H1 (cell line): ENCODE measurements at regions not wholly inside any gene's neighbourhood (a gene's known extent, or its start where the extent isn't known, plus 50 kb on each side); places are given as distances from the start of the nearest gene placed in this dataset.
"Not testable (repeated sequence)": the region's sequence is repeated elsewhere in the genome, so short reads cannot be mapped to it uniquely, and the experiment has no call there.

Source experiments
- CTCF ChIA-PET: fragments of 300-600 bp; sonication (Branson Sonifier 250); formaldehyde crosslinking; loops from one replicate; lab custom pipeline; 2021; ENCODE audit not compliant: partially characterized antibody; lab: Charles Lee
- POLR2A ChIA-PET: fragments of 300-600 bp; sonication (Branson Sonifier 250); formaldehyde crosslinking; loops from one replicate; lab custom pipeline; 2021; ENCODE audit warnings: inconsistent platforms; ENCODE audit not compliant: partially characterized antibody; lab: Charles Lee
- DNase-seq, 2 experiments: peaks; one replicate each; pipeline versions ENCODE4 v3.0.0 to v3.0.0-alpha.2; 2010 to 2022; ENCODE audit warnings: low spot score in 2 of 2, low read depth in 1 of 2, mixed read lengths in 1 of 2
- FAIRE-seq: peaks from 2 replicates; lab custom pipeline; 2011; peaks lifted over from hg19 to GRCh38; lab: Jason Lieb, UNC
- H2AFZ ChIP-seq: 2 replicates; pipeline ENCODE4 v1.8.1; 2012; ENCODE audit warnings: low read length, inconsistent platforms
- H2AK5ac ChIP-seq: 2 replicates; pipeline ENCODE4 v1.6.1; 2013; ENCODE audit warnings: low read depth, low read length
- H2BK120ac ChIP-seq: replicated peaks from 2 replicates; pipeline ENCODE3; 2013; ENCODE audit warnings: low read depth, low read length, inconsistent platforms
- H2BK12ac ChIP-seq: 2 replicates; pipeline ENCODE4 v1.6.1; 2013; ENCODE audit warnings: low read depth, low read length
- H2BK15ac ChIP-seq: 2 replicates; pipeline ENCODE4 v1.6.1; 2013; ENCODE audit warnings: low read length
- H2BK20ac ChIP-seq: 2 replicates; pipeline ENCODE4 v1.6.1; 2013; ENCODE audit warnings: low read length
- H2BK5ac ChIP-seq: 2 replicates; pipeline ENCODE4 v1.6.1; 2013; ENCODE audit warnings: low read depth, low read length
- H3K14ac ChIP-seq: 2 replicates; pipeline ENCODE4 v1.6.1; 2013; ENCODE audit warnings: inconsistent platforms; ENCODE audit not compliant: insufficient read length
- H3K18ac ChIP-seq: 2 replicates; pipeline ENCODE4 v1.6.1; 2013; ENCODE audit warnings: low read length; ENCODE audit errors: extremely low read depth
- H3K23ac ChIP-seq: 2 replicates; pipeline ENCODE4 v1.6.1; 2013; ENCODE audit warnings: inconsistent platforms; ENCODE audit not compliant: insufficient read length
- H3K23me2 ChIP-seq: 2 replicates; pipeline ENCODE4 v1.6.1; 2013; ENCODE audit warnings: low read depth, low read length
- H3K27ac ChIP-seq: 2 replicates; pipeline ENCODE4 v1.6.1; 2011; ENCODE audit warnings: low read depth, low read length, inconsistent platforms
- H3K27me3 ChIP-seq, 4 experiments: replicated peaks in 1 of 4; 1 replicate in 1 of 4; 2 replicates in 3 of 4; pipeline versions ENCODE4 v1.6.1 to v1.8.1; 2011 to 2013; ENCODE audit warnings: low read length in 3 of 4, mild to moderate bottlenecking in 3 of 4, inconsistent platforms in 2 of 4, mixed read lengths in 2 of 4, moderate library complexity in 1 of 4; ENCODE audit not compliant: control insufficient read depth in 3 of 4, insufficient read depth in 3 of 4; ENCODE audit errors: extremely low read depth in 1 of 4
- H3K36me3 ChIP-seq, 4 experiments: 2 replicates each; pipeline versions ENCODE4 v1.6.1 to v1.8.1; 2011 to 2013; ENCODE audit warnings: mild to moderate bottlenecking in 4 of 4, low read length in 3 of 4, moderate library complexity in 2 of 4, control low read depth in 1 of 4, inconsistent platforms in 1 of 4; ENCODE audit not compliant: insufficient read depth in 4 of 4, control insufficient read depth in 2 of 4
- H3K4ac ChIP-seq: replicated peaks from 2 replicates; pipeline ENCODE3; 2013; ENCODE audit warnings: low read length, low read depth, mixed read lengths, inconsistent platforms; ENCODE audit not compliant: insufficient read length
- H3K4me1 ChIP-seq, 4 experiments: replicated peaks in 1 of 4; 1 replicate in 1 of 4; 2 replicates in 3 of 4; pipeline versions ENCODE4 v1.6.1 to v1.8.1; 2011 to 2013; ENCODE audit warnings: low read length in 3 of 4, inconsistent platforms in 2 of 4, mixed read lengths in 1 of 4; ENCODE audit not compliant: insufficient read depth in 4 of 4, control insufficient read depth in 3 of 4
- H3K4me2 ChIP-seq, 2 experiments: 2 replicates each; pipeline versions ENCODE4 v1.6.1 to v1.8.1; 2011 to 2013; ENCODE audit warnings: low read depth in 2 of 2, low read length in 2 of 2, control low read depth in 1 of 2, inconsistent platforms in 1 of 2, mild to moderate bottlenecking in 1 of 2; ENCODE audit not compliant: insufficient read depth in 1 of 2
- H3K4me3 ChIP-seq, 4 experiments: fragments of 200-600, 300-600 bp in 1 of 4; sonication (generic), shearing (Covaris generic), sonication (Bioruptor Twin) in 1 of 4; 2 replicates each; pipeline versions ENCODE4 v1.5.1 to v1.8.1; 2011 to 2016; ENCODE audit warnings: low read length in 4 of 4, low read depth in 3 of 4, control low read depth in 2 of 4, inconsistent platforms in 2 of 4, mild to moderate bottlenecking in 2 of 4, mixed read lengths in 1 of 4, moderate library complexity in 1 of 4; ENCODE audit not compliant: insufficient read depth in 2 of 4; ENCODE audit errors: extremely low read depth in 1 of 4
- H3K56ac ChIP-seq: replicated peaks from 2 replicates; pipeline ENCODE3; 2013; ENCODE audit warnings: low read depth, mild to moderate bottlenecking, mixed read lengths, low read length, inconsistent platforms; ENCODE audit not compliant: insufficient read length
- H3K79me1 ChIP-seq: 2 replicates; pipeline ENCODE4 v1.6.1; 2013; ENCODE audit warnings: low read depth, low read length, control low read depth
- H3K79me2 ChIP-seq, 2 experiments: 2 replicates each; pipeline versions ENCODE4 v1.6.1 to v1.8.1; 2012 to 2013; ENCODE audit warnings: low read length in 2 of 2, mild to moderate bottlenecking in 2 of 2, inconsistent platforms in 1 of 2; ENCODE audit not compliant: insufficient read depth in 2 of 2, control insufficient read depth in 1 of 2
- H3K9ac ChIP-seq, 4 experiments: replicated peaks in 1 of 4; 1 replicate in 1 of 4; 2 replicates in 3 of 4; pipeline versions ENCODE4 v1.6.1 to v1.8.1; 2011 to 2013; ENCODE audit warnings: low read depth in 3 of 4, low read length in 3 of 4, control low read depth in 2 of 4, mild to moderate bottlenecking in 2 of 4, moderate library complexity in 2 of 4, inconsistent platforms in 1 of 4; ENCODE audit errors: extremely low read depth in 1 of 4
- H3K9me3 ChIP-seq, 2 experiments: 2 replicates each; pipeline versions ENCODE4 v1.6.1 to v1.8.1; 2012 to 2013; ENCODE audit warnings: mild to moderate bottlenecking in 2 of 2, moderate library complexity in 2 of 2, control low read depth in 1 of 2, inconsistent platforms in 1 of 2, low read depth in 1 of 2, low read length in 1 of 2, mixed read lengths in 1 of 2; ENCODE audit not compliant: insufficient read depth in 2 of 2
- H4K20me1 ChIP-seq, 2 experiments: replicated peaks in 1 of 2; 2 replicates each; pipeline versions ENCODE3 to v1.8.1; 2011 to 2013; ENCODE audit warnings: inconsistent platforms in 2 of 2, low read length in 2 of 2, mild to moderate bottlenecking in 1 of 2; ENCODE audit not compliant: insufficient read depth in 2 of 2, control insufficient read depth in 1 of 2
- H4K5ac ChIP-seq: 2 replicates; pipeline ENCODE4 v1.6.1; 2013; ENCODE audit warnings: low read length, low read depth, mixed read lengths, inconsistent platforms; ENCODE audit not compliant: insufficient read length
- H4K8ac ChIP-seq: 2 replicates; pipeline ENCODE4 v1.8.0; 2013; ENCODE audit warnings: mild to moderate bottlenecking, moderate library complexity, low read length, inconsistent platforms; ENCODE audit not compliant: insufficient read depth; ENCODE audit errors: extremely low read depth
- H4K91ac ChIP-seq: replicated peaks from 2 replicates; pipeline ENCODE3; 2013; ENCODE audit warnings: low read length, mixed read lengths, inconsistent platforms; ENCODE audit not compliant: insufficient read length
- WGBS, 2 experiments: shearing (Covaris generic) in 1 of 2; methylation state at CpG; one replicate each; pipeline versions ENCODE4 v1.1.6 to v1.1.7; 2013 to 2015; ENCODE audit warnings: low lambda C conversion rate in 2 of 2, mixed read lengths in 2 of 2, inconsistent platforms in 1 of 2, low coverage in 1 of 2, missing lambda C conversion rate in 1 of 2; ENCODE audit not compliant: insufficient replicate concordance in 2 of 2, insufficient coverage in 1 of 2, insufficient read length in 1 of 2; ENCODE audit errors: extremely low coverage in 1 of 2, missing lambda C conversion rate in 1 of 2; 5-methylcytosine and 5-hydroxymethylcytosine counted together

GRCh38 chr21:27908816-27909215, 941.9 kb upstream of the ADAMTS5 start:
- 93% methylated on average over 4 of the region's 4 CpGs; no CpG with 5 or more reads in 1 of the 2 experiments for WGBS, 2 experiments
- H4K5ac ChIP-seq, POLR2A ChIA-PET, H3K18ac ChIP-seq, H4K8ac ChIP-seq, H4K20me1 ChIP-seq, H3K27ac ChIP-seq, H3K4ac ChIP-seq, H3K9me3 ChIP-seq, H2BK5ac ChIP-seq, H2BK12ac ChIP-seq, H3K56ac ChIP-seq, H2BK120ac ChIP-seq, H2AK5ac ChIP-seq, H3K4me3 ChIP-seq, H3K79me1 ChIP-seq, H2BK15ac ChIP-seq, H3K27me3 ChIP-seq, DNase-seq, H3K23me2 ChIP-seq, FAIRE-seq, H3K23ac ChIP-seq, H4K91ac ChIP-seq, H2AFZ ChIP-seq, H3K4me1 ChIP-seq, H3K14ac ChIP-seq, H3K9ac ChIP-seq, H2BK20ac ChIP-seq, CTCF ChIA-PET, H3K4me2 ChIP-seq, H3K79me2 ChIP-seq, H3K36me3 ChIP-seq: not testable (repeated sequence)

GRCh38 chr21:27902904-27903303, 936.0 kb upstream of the ADAMTS5 start:
- H3K23me2 ChIP-seq, H2BK12ac ChIP-seq, H3K27me3 ChIP-seq, H4K20me1 ChIP-seq, H3K4me2 ChIP-seq, H4K8ac ChIP-seq, H3K9me3 ChIP-seq, POLR2A ChIA-PET, H3K14ac ChIP-seq, FAIRE-seq, H3K9ac ChIP-seq, H3K79me1 ChIP-seq, H3K56ac ChIP-seq, H3K4me3 ChIP-seq, H3K79me2 ChIP-seq, H4K91ac ChIP-seq, H2AK5ac ChIP-seq, H2BK5ac ChIP-seq, DNase-seq, H3K27ac ChIP-seq, H2AFZ ChIP-seq, H2BK15ac ChIP-seq, H3K18ac ChIP-seq, CTCF ChIA-PET, H3K4ac ChIP-seq, H3K4me1 ChIP-seq, H3K23ac ChIP-seq, H2BK120ac ChIP-seq, H2BK20ac ChIP-seq, H3K36me3 ChIP-seq, H4K5ac ChIP-seq: not testable (repeated sequence)
- WGBS, 2 experiments, result 91% methylated on average over 2 of the region's 2 CpGs; no CpG with 5 or more reads in 1 of the 2 experiments
